ENCODE measurements at regions not wholly inside any gene's neighbourhood (a gene's known extent, or its start where the extent isn't known, plus 50 kb on each side); places are given as distances from the start of the nearest gene placed in this dataset.

- TF ChIP-seq ZNF274 (IDR thresholded peaks at IDR 0.05; ENCODE audit: low read depth, low read length) (no peak), JUND (IDR thresholded peaks at IDR 0.05) (no peak), POLR2AphosphoS5 (IDR thresholded peaks at IDR 0.05; ENCODE audit: low read depth, low read length) (no peak), POLR2A (IDR thresholded peaks at IDR 0.05; ENCODE audit: borderline replicate concordance, extremely low read depth, insufficient read depth, insufficient read length) (no peak), YY1 (IDR thresholded peaks at IDR 0.05; ENCODE audit: extremely low read depth, insufficient replicate concordance, low read depth, low read length) (no peak), SRF (IDR thresholded peaks at IDR 0.05; ENCODE audit: low read depth) (no peak), TCF7L2 (IDR thresholded peaks at IDR 0.05; ENCODE audit: borderline replicate concordance, extremely low read depth, insufficient read depth, insufficient read length) (no peak), RAD21 (IDR thresholded peaks at IDR 0.05; ENCODE audit: low read depth) (no peak), SIN3A (IDR thresholded peaks at IDR 0.05; ENCODE audit: low read depth) (no peak), SP1 (IDR thresholded peaks at IDR 0.05; ENCODE audit: low read depth) (no peak), CEBPB (IDR thresholded peaks at IDR 0.05; ENCODE audit: low read depth) (no peak), REST (IDR thresholded peaks at IDR 0.05; ENCODE audit: low read depth) (no peak), FOSL1 (IDR thresholded peaks at IDR 0.05; ENCODE audit: low read depth) (no peak), ATF3 (IDR thresholded peaks at IDR 0.05) (no peak)
- DNase-seq (ENCODE audit: low read depth, low spot score) = no peak
- H3K4me1 ChIP-seq (ENCODE audit: control insufficient read depth in 1 of 2, insufficient read depth in 2 of 2, low read length in 2 of 2) = no peaks in the 10 kb centered on the region
- H3K9me3 ChIP-seq (ENCODE audit: control insufficient read depth in 1 of 2, insufficient read depth in 1 of 2, low read depth in 1 of 2, low read length in 2 of 2) = no peaks in the 10 kb centered on the region
- BruUV-seq (replicated peaks) = no TSS peak
- H3K79me2 ChIP-seq (ENCODE audit: insufficient read depth, low read length) = no peaks in the 10 kb centered on the region
- intact Hi-C loops (cut with micrococcal nuclease) = no loop called here
- peaks cover 18% of the 10 kb centered on the region for H3K27me3 ChIP-seq (ENCODE audit: insufficient read depth, low read length)
- no peak for ATAC-seq
- H3K9ac ChIP-seq (ENCODE audit: low read length) = no peak overlapping the region
- ChIA-PET CTCF (no interaction called here), POLR2A (no interaction called here), RAD21 (ENCODE audit: low non-redundant PET in 1 of 2, low total read pairs in 2 of 2, uncharacterized antibody in 2 of 2, unreplicated experiment in 2 of 2) (no interaction called here)
- no peak overlapping the region for H3K27ac ChIP-seq (ENCODE audit: low read depth, low read length)
- no peaks in the 10 kb centered on the region for H3K9me2 ChIP-seq (ENCODE audit: insufficient read depth)
- H3K4me2 ChIP-seq (ENCODE audit: low read length) = no peak overlapping the region
- no peak overlapping the region for H3K4me3 ChIP-seq (replicated peaks in 1 of 2; ENCODE audit: low read depth in 1 of 2, low read length in 2 of 2)
- no peaks in the 10 kb centered on the region for H3K36me3 ChIP-seq (ENCODE audit: control insufficient read depth in 1 of 2, insufficient read depth in 2 of 2, low read length in 2 of 2)
- H4K20me1 ChIP-seq (ENCODE audit: insufficient read depth) = no peaks in the 10 kb centered on the region
- H2AFZ ChIP-seq (ENCODE audit: low read depth, low read length, poor library complexity, severe bottlenecking) = no peak overlapping the region
Observed at GRCh38 chr1:108066808-108067207, 101.8 kb upstream of the VAV3 start.

Data from HCT116 (cell line).